GM23338 (cell line): ENCODE measurements at regions not wholly inside any gene's neighbourhood (a gene's known extent, or its start where the extent isn't known, plus 50 kb on each side); places are given as distances from the start of the nearest gene placed in this dataset.

Experiments used
- ATAC-seq: fragments of 200-7000 bp; cut with Tn5 transposase; 3 replicates; pipeline ENCODE4 v1.9.1; 2020
- DNase-seq: peaks from one replicate; pipeline ENCODE4 v3.0.0-alpha.2; 2015; ENCODE audit warnings: low spot score
- H2AFZ ChIP-seq: fragments of 200-600 bp; sonication (generic); 2 replicates; pipeline ENCODE4 v1.8.0; 2016; ENCODE audit warnings: antibody characterized with exemption, mild to moderate bottlenecking, moderate library complexity
- H3F3A ChIP-seq: fragments of 200-600 bp; sonication (generic); replicated peaks from 2 replicates; pipeline ENCODE4 v1.8.0; 2017; ENCODE audit warnings: antibody characterized with exemption, mixed run types, low read depth
- H3K27ac ChIP-seq: fragments of 200-600 bp; sonication (generic); 2 replicates; pipeline ENCODE4 v1.6.1; 2016; ENCODE audit warnings: low read depth
- H3K27me3 ChIP-seq: fragments of 200-600 bp; sonication (generic); 2 replicates; pipeline ENCODE4 v1.8.0; 2016; ENCODE audit warnings: mild to moderate bottlenecking, mixed run types, moderate library complexity; ENCODE audit not compliant: insufficient read depth
- H3K36me3 ChIP-seq: fragments of 200-600 bp; sonication (generic); 2 replicates; pipeline ENCODE4 v1.8.0; 2016; ENCODE audit warnings: mild to moderate bottlenecking; ENCODE audit not compliant: insufficient read depth
- H3K4me1 ChIP-seq: fragments of 200-600 bp; sonication (generic); 2 replicates; pipeline ENCODE4 v1.8.0; 2016; ENCODE audit warnings: mild to moderate bottlenecking, moderate library complexity; ENCODE audit not compliant: insufficient read depth
- H3K4me2 ChIP-seq: fragments of 200-600 bp; sonication (generic); 2 replicates; pipeline ENCODE4 v1.7.1; 2017; ENCODE audit warnings: mixed run types
- H3K4me3 ChIP-seq: fragments of 200-600 bp; sonication (generic); 2 replicates; pipeline ENCODE4 v1.6.1; 2016; ENCODE audit warnings: mixed run types
- H3K79me2 ChIP-seq: fragments of 200-600 bp; sonication (generic); replicated peaks from 2 replicates; pipeline ENCODE4 v1.8.0; 2017; ENCODE audit warnings: mild to moderate bottlenecking; ENCODE audit not compliant: insufficient read depth
- H3K9me2 ChIP-seq: fragments of 200-600 bp; sonication (generic); 2 replicates; pipeline ENCODE4 v1.8.0; 2017; ENCODE audit not compliant: insufficient read depth
- H4K20me1 ChIP-seq: fragments of 200-600 bp; sonication (generic); replicated peaks from 2 replicates; pipeline ENCODE4 v1.8.0; 2017; ENCODE audit warnings: mild to moderate bottlenecking; ENCODE audit not compliant: insufficient read depth
- H3K27ac Mint-ChIP-seq: 2 replicates; pipeline ENCODE4 v1.8.0; 2020; ENCODE audit warnings: inconsistent platforms, mild to moderate bottlenecking, moderate library complexity, mixed read lengths
- H3K27me3 Mint-ChIP-seq: 3 replicates; pipeline ENCODE4 v1.8.0; 2022; ENCODE audit warnings: low read depth, mild to moderate bottlenecking, moderate library complexity, mixed read lengths, inconsistent platforms; ENCODE audit not compliant: insufficient read depth, poor library complexity
- H3K36me3 Mint-ChIP-seq: 3 replicates; pipeline ENCODE4 v1.8.0; 2021; ENCODE audit warnings: low read depth, mild to moderate bottlenecking, inconsistent platforms, moderate library complexity, mixed read lengths
- H3K4me1 Mint-ChIP-seq: 3 replicates; pipeline ENCODE4 v1.8.0; 2020; ENCODE audit warnings: mild to moderate bottlenecking, inconsistent platforms, mixed read lengths
- H3K4me3 Mint-ChIP-seq: 3 replicates; pipeline ENCODE4 v1.8.0; 2021; ENCODE audit warnings: moderate library complexity, mild to moderate bottlenecking, inconsistent platforms, mixed read lengths
- H3K9me3 Mint-ChIP-seq: 3 replicates; pipeline ENCODE4 v1.8.0; 2020; ENCODE audit warnings: moderate library complexity, mild to moderate bottlenecking, inconsistent platforms, mixed read lengths
- EZH2 ChIP-seq: fragments of 200-600 bp; sonication (generic); IDR thresholded peaks from one replicate; pipeline ENCODE4 v1.8.0; 2017; ENCODE audit warnings: antibody characterized with exemption, mild to moderate bottlenecking, low read depth; ENCODE audit not compliant: unreplicated experiment
- EZH2phosphoT487 ChIP-seq: fragments of 200-600 bp; sonication (generic); IDR thresholded peaks from one replicate; pipeline ENCODE4 v1.8.1; 2018; ENCODE audit warnings: antibody characterized with exemption; ENCODE audit not compliant: unreplicated experiment
- JUNB ChIP-seq: IDR thresholded peaks from one replicate; pipeline ENCODE4 v1.6.1; 2016; ENCODE audit warnings: antibody characterized with exemption; ENCODE audit not compliant: unreplicated experiment
- NANOG ChIP-seq: IDR thresholded peaks from 2 replicates; pipeline ENCODE4 v1.6.1; 2016; ENCODE audit warnings: antibody characterized with exemption, borderline replicate concordance
- POLR2AphosphoS5 ChIP-seq: IDR thresholded peaks from 2 replicates; pipeline ENCODE4 v1.6.1; 2016; ENCODE audit warnings: antibody characterized with exemption, low read depth
- STAT1 ChIP-seq: IDR thresholded peaks from one replicate; pipeline ENCODE4 v1.6.1; 2016; ENCODE audit warnings: antibody characterized with exemption; ENCODE audit not compliant: unreplicated experiment
- ZNF114 ChIP-seq: fragments of 250-450 bp; sonication (Bioruptor Pico); IDR thresholded peaks from 2 replicates; pipeline ENCODE4 v1.5.0; 2020; ENCODE audit warnings: mild to moderate bottlenecking, moderate library complexity
- ZNF331 ChIP-seq: fragments of 250-450 bp; sonication (Bioruptor Pico); IDR thresholded peaks from 2 replicates; pipeline ENCODE4 v1.5.0; 2020; ENCODE audit warnings: low read depth, mild to moderate bottlenecking, moderate library complexity
- TF ChIP-seq, protein P1 (sequence below): IDR thresholded peaks from 2 replicates; pipeline ENCODE4 v1.6.1; 2016; ENCODE audit warnings: antibody characterized with exemption
- TF ChIP-seq, protein P2 (sequence below), 2 experiments: fragments of 200-600 bp in 1 of 2; sonication (generic) in 1 of 2; conservative IDR thresholded peaks; 2 replicates each; pipeline versions ENCODE4 v1.5.1 to v1.6.1; 2016 to 2017; ENCODE audit warnings: antibody characterized with exemption in 2 of 2, low read depth in 2 of 2, mild to moderate bottlenecking in 2 of 2, moderate library complexity in 1 of 2
- TF ChIP-seq, protein P3 (sequence below): fragments of 250-450 bp; sonication (Bioruptor Pico); IDR thresholded peaks from 2 replicates; pipeline ENCODE4 v1.5.0; 2020; ENCODE audit warnings: mild to moderate bottlenecking, moderate library complexity

DNA sequence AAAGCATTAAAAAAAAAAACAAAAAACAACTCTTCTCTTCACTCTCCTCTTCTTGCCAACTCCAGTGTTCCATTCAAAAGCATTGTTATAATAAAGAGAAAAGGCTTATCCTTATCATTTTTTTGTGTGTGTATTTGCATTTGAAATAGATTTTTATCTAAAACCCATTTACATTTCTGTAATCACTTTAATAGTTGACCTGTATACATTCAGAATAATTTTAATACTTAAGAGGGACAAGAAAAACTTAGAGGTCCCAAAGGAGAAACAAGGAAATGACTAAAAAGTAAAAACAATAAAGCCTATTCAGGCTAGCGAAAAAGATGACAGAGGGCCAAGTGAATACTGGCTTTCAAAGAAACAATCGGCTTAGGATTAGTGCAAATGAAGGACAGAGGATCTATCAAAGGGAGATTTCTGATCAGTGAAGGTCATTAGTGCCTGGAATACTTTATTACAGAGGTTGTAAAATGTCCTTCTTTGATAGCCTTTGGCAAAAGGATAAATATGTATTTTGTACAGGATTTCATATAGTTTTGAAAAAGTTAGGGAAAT is 808.3 kb downstream of the RPA4 start:
- DNase-seq: no peak
- 0 out of 2 replicates have a peak overlapping the region, but pooled peaks have one; percentile 53 for H3K27ac ChIP-seq
- 0 out of 2 replicates have a peak overlapping the region, but pooled peaks have one; percentile 41 for H3K4me2 ChIP-seq
- Mint-ChIP-seq H3K9me3 (peaks cover 3% of the 10 kb centered on the region; the same call in 2 of the 3 replicates), H3K4me3 (no peak overlapping the region), H3K27ac (no peak overlapping the region), H3K4me1 (peaks cover 18% of the 10 kb centered on the region), H3K36me3 (no peaks in the 10 kb centered on the region), H3K27me3 (no peaks in the 10 kb centered on the region)
- no peak overlapping the region for H3K4me3 ChIP-seq
- no peaks in the 10 kb centered on the region for H3F3A ChIP-seq
- peaks cover 23% of the 10 kb centered on the region for H3K4me1 ChIP-seq
- no peak overlapping the region for H2AFZ ChIP-seq
- H4K20me1 ChIP-seq: no peaks in the 10 kb centered on the region
- no peak for ATAC-seq
- H3K27me3 ChIP-seq: no peaks in the 10 kb centered on the region
- TF ChIP-seq EZH2phosphoT487 (no peak), NANOG (no peak), POLR2AphosphoS5 (no peak), JUNB (no peak), ZNF114 (no peak), STAT1 (no peak), EZH2 (no peak), ZNF331 (no peak)
- TF ChIP-seq, protein P1, sequence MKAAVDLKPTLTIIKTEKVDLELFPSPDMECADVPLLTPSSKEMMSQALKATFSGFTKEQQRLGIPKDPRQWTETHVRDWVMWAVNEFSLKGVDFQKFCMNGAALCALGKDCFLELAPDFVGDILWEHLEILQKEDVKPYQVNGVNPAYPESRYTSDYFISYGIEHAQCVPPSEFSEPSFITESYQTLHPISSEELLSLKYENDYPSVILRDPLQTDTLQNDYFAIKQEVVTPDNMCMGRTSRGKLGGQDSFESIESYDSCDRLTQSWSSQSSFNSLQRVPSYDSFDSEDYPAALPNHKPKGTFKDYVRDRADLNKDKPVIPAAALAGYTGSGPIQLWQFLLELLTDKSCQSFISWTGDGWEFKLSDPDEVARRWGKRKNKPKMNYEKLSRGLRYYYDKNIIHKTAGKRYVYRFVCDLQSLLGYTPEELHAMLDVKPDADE: no peak
- TF ChIP-seq, protein P2, sequence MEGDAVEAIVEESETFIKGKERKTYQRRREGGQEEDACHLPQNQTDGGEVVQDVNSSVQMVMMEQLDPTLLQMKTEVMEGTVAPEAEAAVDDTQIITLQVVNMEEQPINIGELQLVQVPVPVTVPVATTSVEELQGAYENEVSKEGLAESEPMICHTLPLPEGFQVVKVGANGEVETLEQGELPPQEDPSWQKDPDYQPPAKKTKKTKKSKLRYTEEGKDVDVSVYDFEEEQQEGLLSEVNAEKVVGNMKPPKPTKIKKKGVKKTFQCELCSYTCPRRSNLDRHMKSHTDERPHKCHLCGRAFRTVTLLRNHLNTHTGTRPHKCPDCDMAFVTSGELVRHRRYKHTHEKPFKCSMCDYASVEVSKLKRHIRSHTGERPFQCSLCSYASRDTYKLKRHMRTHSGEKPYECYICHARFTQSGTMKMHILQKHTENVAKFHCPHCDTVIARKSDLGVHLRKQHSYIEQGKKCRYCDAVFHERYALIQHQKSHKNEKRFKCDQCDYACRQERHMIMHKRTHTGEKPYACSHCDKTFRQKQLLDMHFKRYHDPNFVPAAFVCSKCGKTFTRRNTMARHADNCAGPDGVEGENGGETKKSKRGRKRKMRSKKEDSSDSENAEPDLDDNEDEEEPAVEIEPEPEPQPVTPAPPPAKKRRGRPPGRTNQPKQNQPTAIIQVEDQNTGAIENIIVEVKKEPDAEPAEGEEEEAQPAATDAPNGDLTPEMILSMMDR (conservative IDR thresholded peaks at IDR 0.05; ENCODE audit: low read depth in 2 of 2): no peak
- TF ChIP-seq, protein P3, sequence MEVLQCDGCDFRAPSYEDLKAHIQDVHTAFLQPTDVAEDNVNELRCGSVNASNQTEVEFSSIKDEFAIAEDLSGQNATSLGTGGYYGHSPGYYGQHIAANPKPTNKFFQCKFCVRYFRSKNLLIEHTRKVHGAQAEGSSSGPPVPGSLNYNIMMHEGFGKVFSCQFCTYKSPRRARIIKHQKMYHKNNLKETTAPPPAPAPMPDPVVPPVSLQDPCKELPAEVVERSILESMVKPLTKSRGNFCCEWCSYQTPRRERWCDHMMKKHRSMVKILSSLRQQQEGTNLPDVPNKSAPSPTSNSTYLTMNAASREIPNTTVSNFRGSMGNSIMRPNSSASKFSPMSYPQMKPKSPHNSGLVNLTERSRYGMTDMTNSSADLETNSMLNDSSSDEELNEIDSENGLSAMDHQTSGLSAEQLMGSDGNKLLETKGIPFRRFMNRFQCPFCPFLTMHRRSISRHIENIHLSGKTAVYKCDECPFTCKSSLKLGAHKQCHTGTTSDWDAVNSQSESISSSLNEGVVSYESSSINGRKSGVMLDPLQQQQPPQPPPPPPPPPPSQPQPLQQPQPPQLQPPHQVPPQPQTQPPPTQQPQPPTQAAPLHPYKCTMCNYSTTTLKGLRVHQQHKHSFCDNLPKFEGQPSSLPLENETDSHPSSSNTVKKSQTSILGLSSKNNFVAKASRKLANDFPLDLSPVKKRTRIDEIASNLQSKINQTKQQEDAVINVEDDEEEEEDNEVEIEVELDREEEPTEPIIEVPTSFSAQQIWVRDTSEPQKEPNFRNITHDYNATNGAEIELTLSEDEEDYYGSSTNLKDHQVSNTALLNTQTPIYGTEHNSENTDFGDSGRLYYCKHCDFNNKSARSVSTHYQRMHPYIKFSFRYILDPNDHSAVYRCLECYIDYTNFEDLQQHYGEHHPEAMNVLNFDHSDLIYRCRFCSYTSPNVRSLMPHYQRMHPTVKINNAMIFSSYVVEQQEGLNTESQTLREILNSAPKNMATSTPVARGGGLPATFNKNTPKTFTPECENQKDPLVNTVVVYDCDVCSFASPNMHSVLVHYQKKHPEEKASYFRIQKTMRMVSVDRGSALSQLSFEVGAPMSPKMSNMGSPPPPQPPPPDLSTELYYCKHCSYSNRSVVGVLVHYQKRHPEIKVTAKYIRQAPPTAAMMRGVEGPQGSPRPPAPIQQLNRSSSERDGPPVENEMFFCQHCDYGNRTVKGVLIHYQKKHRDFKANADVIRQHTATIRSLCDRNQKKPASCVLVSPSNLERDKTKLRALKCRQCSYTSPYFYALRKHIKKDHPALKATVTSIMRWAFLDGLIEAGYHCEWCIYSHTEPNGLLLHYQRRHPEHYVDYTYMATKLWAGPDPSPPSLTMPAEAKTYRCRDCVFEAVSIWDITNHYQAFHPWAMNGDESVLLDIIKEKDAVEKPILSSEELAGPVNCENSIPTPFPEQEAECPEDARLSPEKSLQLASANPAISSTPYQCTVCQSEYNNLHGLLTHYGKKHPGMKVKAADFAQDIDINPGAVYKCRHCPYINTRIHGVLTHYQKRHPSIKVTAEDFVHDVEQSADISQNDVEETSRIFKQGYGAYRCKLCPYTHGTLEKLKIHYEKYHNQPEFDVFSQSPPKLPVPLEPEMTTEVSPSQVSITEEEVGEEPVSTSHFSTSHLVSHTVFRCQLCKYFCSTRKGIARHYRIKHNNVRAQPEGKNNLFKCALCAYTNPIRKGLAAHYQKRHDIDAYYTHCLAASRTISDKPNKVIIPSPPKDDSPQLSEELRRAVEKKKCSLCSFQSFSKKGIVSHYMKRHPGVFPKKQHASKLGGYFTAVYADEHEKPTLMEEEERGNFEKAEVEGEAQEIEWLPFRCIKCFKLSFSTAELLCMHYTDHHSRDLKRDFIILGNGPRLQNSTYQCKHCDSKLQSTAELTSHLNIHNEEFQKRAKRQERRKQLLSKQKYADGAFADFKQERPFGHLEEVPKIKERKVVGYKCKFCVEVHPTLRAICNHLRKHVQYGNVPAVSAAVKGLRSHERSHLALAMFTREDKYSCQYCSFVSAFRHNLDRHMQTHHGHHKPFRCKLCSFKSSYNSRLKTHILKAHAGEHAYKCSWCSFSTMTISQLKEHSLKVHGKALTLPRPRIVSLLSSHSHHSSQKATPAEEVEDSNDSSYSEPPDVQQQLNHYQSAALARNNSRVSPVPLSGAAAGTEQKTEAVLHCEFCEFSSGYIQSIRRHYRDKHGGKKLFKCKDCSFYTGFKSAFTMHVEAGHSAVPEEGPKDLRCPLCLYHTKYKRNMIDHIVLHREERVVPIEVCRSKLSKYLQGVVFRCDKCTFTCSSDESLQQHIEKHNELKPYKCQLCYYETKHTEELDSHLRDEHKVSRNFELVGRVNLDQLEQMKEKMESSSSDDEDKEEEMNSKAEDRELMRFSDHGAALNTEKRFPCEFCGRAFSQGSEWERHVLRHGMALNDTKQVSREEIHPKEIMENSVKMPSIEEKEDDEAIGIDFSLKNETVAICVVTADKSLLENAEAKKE: no peak
- H3K79me2 ChIP-seq: no peaks in the 10 kb centered on the region
- no peaks in the 10 kb centered on the region for H3K36me3 ChIP-seq
- H3K9me2 ChIP-seq: no peaks in the 10 kb centered on the region
